ENCODE measurements at regions not wholly inside any gene's neighbourhood (a gene's known extent, or its start where the extent isn't known, plus 50 kb on each side); places are given as distances from the start of the nearest gene placed in this dataset.

DNA sequence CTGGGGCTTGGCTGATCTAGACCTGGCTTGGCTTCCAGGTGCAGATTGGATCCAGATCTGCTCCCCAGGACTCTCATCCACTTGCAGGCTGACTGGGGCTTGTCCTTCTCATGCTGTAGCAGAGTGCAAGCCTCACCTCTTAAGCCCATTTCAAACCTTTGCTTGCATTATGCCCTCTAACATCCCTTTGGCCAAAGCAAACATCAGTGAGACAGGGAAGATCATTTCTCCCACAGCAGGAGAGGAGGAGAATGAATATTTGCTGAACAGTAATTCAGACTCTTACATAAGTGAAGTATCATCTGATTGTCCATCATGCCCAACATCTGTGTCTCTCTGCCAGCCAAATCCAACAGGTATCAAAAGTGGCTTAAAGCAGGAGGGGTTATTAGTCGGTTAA lies 194.9 kb downstream of the C9orf152 start (continued):
- no peak for TF ChIP-seq ZNF407 (CRISPR knock-in tag; IDR thresholded peaks at IDR 0.05; ENCODE audit: not compliant biosample characterization)

- intact Hi-C loops (cut with micrococcal nuclease; ENCODE audit: unreplicated experiment) (no loop called here), in situ Hi-C loops (cut with HindIII; ENCODE audit: extremely low pct_ligation_motif_present, low pct_unique_long_range_greater_than_20kb) (no loop called here)
- DNase-seq (ENCODE audit: low spot score) (no peak), ATAC-seq (no peak), FAIRE-seq (no peak)
- no peak overlapping the region for H2AFZ ChIP-seq (ENCODE audit: low read length)
- H4K20me1 ChIP-seq (ENCODE audit: insufficient read depth, low read length) = no peaks in the 10 kb centered on the region
- H3K27me3 ChIP-seq (ENCODE audit: control insufficient read depth in 1 of 2, insufficient read depth in 2 of 2, low read length in 2 of 2) = no peaks in the 10 kb centered on the region
- H3K4me3 ChIP-seq (replicated peaks in 1 of 3; ENCODE audit: insufficient read depth in 1 of 3, low read depth in 2 of 3, low read length in 3 of 3) = no peak overlapping the region
- TF ChIP-seq ZNF510 (CRISPR knock-in tag; IDR thresholded peaks at IDR 0.05; ENCODE audit: low read depth) (no peak), ZNF207 (IDR thresholded peaks at IDR 0.05; ENCODE audit: borderline replicate concordance) (no peak)
- TF ChIP-seq, protein P1, sequence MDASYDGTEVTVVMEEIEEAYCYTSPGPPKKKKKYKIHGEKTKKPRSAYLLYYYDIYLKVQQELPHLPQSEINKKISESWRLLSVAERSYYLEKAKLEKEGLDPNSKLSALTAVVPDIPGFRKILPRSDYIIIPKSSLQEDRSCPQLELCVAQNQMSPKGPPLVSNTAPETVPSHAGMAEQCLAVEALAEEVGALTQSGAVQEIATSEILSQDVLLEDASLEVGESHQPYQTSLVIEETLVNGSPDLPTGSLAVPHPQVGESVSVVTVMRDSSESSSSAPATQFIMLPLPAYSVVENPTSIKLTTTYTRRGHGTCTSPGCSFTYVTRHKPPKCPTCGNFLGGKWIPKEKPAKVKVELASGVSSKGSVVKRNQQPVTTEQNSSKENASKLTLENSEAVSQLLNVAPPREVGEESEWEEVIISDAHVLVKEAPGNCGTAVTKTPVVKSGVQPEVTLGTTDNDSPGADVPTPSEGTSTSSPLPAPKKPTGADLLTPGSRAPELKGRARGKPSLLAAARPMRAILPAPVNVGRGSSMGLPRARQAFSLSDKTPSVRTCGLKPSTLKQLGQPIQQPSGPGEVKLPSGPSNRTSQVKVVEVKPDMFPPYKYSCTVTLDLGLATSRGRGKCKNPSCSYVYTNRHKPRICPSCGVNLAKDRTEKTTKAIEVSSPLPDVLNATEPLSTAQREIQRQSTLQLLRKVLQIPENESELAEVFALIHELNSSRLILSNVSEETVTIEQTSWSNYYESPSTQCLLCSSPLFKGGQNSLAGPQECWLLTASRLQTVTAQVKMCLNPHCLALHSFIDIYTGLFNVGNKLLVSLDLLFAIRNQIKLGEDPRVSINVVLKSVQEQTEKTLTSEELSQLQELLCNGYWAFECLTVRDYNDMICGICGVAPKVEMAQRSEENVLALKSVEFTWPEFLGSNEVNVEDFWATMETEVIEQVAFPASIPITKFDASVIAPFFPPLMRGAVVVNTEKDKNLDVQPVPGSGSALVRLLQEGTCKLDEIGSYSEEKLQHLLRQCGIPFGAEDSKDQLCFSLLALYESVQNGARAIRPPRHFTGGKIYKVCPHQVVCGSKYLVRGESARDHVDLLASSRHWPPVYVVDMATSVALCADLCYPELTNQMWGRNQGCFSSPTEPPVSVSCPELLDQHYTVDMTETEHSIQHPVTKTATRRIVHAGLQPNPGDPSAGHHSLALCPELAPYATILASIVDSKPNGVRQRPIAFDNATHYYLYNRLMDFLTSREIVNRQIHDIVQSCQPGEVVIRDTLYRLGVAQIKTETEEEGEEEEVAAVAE (CRISPR knock-in tag; IDR thresholded peaks at IDR 0.05; ENCODE audit: borderline replicate concordance) = no peak
- no peak overlapping the region for H3K9ac ChIP-seq (ENCODE audit: insufficient read depth, low read depth, low read length)
- CTCF ChIA-PET (ENCODE audit: low intra/inter-chr PET ratio, low total read pairs) = no interaction called here
- BruUV-seq (replicated peaks) = no TSS peak
- H3K4me1 ChIP-seq (ENCODE audit: insufficient read depth, low read length) = peaks cover 7% of the 10 kb centered on the region; the same call in 1 of the 2 replicates
- H3K9me3 ChIP-seq (ENCODE audit: low read length) = no peaks in the 10 kb centered on the region
- H3K4me2 ChIP-seq (ENCODE audit: low read depth, low read length) = no peak overlapping the region
- 60% methylated on average over 4 of the region's 5 CpGs for WGBS (ENCODE audit: low lambda C conversion rate)
- POLR2A ChIA-PET = no interaction called here
- H3K27ac ChIP-seq (ENCODE audit: extremely low read length, insufficient read depth, low read length) = no peak overlapping the region
- H3K36me3 ChIP-seq (replicated peaks in 1 of 2; ENCODE audit: control insufficient read depth in 1 of 2, insufficient read depth in 2 of 2, low read length in 2 of 2) = no peaks in the 10 kb centered on the region
- no peaks in the 10 kb centered on the region for H3K79me2 ChIP-seq (ENCODE audit: insufficient read depth, low read length)
Observed at GRCh38 chr9:110015759-110016158, 192.2 kb downstream of the C9orf152 start.
